Stimulated activated CD4-positive, alpha-beta T cell treated with anti-CD3 and anti-CD28 coated beads, TNF-alpha, amount 100 ng/mL, for 1 hour (primary cell): ENCODE measurements at regions not wholly inside any gene's neighbourhood (a gene's known extent, or its start where the extent isn't known, plus 50 kb on each side); places are given as distances from the start of the nearest gene placed in this dataset.
"Not testable (repeated sequence)": the region's sequence is repeated elsewhere in the genome, so short reads cannot be mapped to it uniquely, and the experiment has no call there.

Experiments
- DNase-seq, 3 donors: peaks; one replicate each; pipeline ENCODE4 v3.0.0-alpha.2; 2020; ENCODE audit warnings: low read depth in 3 of 3, low spot score in 1 of 3

DNA sequence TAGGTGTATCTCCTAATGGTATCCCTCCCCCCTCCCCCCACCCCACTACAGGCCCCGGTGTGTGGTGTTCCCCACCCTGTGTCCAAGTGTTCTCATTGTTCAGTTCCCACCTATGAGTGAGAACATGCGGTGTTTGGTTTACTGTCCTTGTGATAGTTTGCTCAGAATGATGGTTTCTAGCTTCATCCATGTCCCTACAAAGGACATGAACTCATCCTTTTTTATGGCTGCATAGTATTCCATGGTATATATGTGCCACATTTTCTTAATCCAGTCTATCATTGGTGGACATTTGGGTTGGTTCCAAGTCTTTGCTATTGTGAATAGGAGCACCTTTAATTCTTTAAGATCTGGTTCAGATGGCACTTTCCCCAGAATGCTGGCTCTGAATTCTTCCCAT, 58.5 kb upstream of the PTGFRN start:
- not testable (repeated sequence) for DNase-seq

- no peak for DNase-seq
Observed at GRCh38 chr1:116851846-116852245, 57.9 kb upstream of the PTGFRN start.

DNA sequence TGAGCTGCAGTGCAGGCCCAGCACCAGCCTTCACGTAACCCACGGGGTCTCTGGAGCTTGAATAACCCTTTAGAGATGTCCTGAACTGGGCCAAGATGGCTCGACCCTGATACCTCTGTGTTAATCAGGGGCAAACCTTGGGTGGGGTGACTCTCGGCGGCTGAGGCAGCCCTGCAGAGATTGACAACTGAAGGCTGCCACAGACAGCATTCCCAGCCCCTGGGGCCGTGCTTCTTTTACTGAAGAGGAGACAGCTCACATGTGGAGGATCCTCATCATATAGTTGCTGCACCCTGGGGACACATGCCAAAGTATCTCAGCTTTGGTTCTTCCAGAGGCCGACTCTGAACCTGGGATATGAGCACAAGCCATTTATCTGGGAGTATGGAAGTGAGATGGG, 57.3 kb upstream of the PTGFRN start:
- DNase-seq = no peak

DNA sequence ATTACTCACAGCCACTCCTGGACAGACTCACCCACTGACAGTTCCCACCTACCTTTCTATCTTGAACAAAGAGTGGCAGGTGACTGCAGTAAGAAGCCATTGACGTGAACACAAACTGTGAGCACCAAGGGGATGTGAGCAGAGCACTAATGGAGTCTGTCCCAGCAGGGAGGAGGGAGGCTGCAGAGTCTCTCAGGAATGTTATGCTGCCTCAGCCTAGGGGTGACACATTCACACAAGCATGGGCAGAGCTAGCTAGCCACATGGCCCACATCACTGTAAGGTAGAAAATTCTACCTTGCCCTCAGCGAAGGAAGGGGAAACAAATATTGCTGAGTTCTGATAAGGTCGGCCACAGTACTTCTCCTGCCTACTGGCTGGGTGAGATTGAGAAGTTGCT, 56.8 kb upstream of the PTGFRN start:
- DNase-seq = no peak

DNA sequence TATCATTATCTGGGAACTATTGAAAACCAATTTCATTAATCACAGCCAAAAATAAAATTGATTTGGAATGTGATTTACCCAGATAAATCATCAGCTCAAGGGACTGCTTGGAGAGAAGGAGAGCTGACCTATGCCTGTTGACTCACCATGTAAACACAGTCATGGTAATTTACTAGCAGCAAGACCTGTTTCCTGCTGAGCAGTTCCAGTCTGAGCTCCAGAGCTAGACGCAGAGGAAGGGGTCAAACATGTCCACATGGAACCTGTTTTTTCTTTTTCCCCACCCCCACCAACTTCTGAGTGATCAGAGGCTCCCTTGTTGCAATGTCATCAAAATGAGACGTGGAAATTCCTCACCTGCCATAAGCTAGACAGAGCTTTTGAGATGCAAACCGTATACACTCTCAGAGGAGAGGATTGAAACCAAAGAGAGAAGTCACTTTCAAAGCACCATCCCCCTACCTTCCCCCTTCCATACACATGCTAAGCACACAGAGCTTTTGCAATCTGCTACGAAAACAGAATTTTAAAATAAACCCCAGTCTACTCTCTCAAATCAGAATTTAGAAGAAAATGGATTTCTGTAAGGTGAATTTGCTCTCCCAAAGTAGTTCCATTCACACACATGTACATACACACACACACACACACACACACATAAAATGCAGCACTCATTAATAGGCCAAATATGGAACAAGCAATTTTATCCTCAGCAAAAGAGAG, 55.9 kb upstream of the PTGFRN start:
- DNase-seq = no peak

DNA sequence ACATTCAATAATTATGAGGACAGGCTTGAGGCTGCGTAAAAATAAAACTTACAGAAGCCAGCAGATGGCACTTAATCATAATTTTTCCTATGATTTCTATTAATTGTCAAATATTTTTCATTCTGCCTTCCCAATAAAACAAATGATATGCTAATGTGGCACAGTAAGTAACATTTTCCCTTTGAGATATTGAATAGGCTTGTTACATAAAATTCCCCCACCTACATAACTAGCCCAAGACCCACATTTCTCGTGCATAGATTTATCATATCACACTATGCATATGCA, 55.4 kb upstream of the PTGFRN start:
- DNase-seq = no peak

DNA sequence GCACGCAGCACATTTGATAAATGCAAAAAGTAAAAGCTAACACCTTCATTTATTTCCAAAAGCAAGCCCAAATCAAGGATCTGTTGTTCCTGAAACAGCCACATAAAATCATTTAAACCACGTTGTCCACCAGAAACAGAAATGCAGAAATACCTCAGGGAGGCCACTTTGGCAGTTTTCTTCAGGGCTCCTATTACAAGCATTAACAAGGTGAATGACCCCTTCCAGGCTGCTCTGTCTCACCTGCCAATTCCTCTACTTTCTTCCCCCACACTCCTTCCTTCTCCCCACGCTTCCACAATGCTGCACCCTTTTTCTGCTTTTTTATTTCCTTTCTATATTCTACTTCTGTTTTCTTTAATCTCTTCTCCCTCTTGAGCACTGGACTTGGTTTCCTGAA, 55.0 kb upstream of the PTGFRN start:
- no peak for DNase-seq

DNA sequence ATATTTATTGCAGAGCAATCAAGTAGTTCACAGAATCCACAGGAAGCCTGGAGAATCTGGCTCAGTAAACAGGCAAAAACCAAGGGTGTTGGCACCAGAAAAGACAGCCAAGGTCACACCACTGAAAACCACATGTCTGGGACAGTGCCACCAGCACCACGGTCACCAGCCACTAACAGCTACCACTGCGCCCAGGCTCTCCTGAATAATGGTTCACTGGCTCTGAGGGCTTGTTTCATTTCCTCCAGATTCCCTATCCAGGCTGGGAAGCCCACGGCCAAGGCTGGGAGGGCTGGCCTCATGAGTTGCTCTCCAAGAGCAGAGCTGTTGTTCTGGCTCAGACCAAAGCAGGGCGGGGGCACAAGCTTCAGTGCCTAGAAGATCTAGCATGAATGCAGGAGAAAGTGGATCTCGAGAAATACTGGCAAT, 54.5 kb upstream of the PTGFRN start:
- no peak for DNase-seq

DNA sequence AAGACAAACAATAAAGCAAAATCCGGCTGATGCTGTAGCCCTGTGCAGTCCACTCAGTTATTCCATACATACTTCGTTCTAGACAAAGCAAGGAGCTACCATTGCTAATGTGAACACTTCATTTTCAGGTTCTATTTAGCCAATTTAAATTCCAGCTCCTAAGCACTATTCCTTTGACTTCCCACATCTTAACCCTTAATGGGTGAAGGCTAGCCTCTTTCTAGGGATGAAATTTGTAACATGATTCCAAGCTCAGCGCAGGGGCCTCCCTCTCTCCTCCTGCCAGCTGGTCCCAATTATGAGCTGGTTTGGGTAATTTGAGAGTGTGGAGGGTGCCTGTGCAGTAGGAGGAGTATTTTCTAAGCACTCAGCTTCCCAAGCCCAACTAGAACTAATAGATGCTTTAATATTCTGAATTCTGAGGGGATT, 53.9 kb upstream of the PTGFRN start:
- no peak for DNase-seq

GRCh38 chr1:116856312-116856711, 53.4 kb upstream of the PTGFRN start:
- DNase-seq = no peak

DNA sequence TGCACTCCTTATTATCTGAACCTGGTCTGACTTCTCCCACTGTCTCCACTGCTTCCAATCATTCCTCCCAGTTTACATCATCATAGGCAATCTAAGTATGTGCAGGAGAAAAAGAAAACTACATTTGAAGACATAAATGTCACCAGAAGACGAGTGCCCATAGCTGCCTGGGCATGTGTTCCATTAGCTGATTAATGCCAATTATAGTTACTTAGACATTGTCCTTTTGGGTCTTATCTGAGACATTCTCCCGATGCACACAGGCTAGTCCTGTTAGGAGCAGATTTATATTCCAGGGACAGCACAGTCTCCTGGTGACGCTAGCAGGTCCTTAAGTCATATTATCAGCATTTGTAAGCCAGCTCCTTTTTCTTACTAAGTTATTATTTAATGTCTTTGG, 52.6 kb upstream of the PTGFRN start:
- no peak for DNase-seq
